OCI-LY7 (cell line): ENCODE measurements at regions not wholly inside any gene's neighbourhood (a gene's known extent, or its start where the extent isn't known, plus 50 kb on each side); places are given as distances from the start of the nearest gene placed in this dataset.
A peak's percentile ranks its signal among the peaks of the same experiment; 100 is the strongest.
"Not testable (repeated sequence)": the region's sequence is repeated elsewhere in the genome, so short reads cannot be mapped to it uniquely, and the experiment has no call there.

Source experiments
- BruUV-seq: library from RNA; stranded (reverse); fragments of 400-500 nt; replicated peaks from 2 replicates; lab custom pipeline; 2021; lab: Mats Ljungman, UMichigan
- CTCF ChIA-PET: fragments of 300-600 bp; sonication (Branson Sonifier 250); formaldehyde crosslinking; loops from one replicate; lab custom pipeline; 2022; ENCODE audit warnings: antibody characterized with exemption; ENCODE audit not compliant: unreplicated experiment; lab: Charles Lee
- POLR2A ChIA-PET: fragments of 300-600 bp; sonication (Branson Sonifier 250); formaldehyde crosslinking; loops from one replicate; lab custom pipeline; 2022; ENCODE audit warnings: antibody characterized with exemption; lab: Charles Lee
- DNase-seq: peaks from one replicate; pipeline ENCODE4 v3.0.0-alpha.2; 2015; ENCODE audit warnings: low spot score
- H2AFZ ChIP-seq: fragments of 200-600 bp; sonication (generic), shearing (Covaris generic); 2 replicates; pipeline ENCODE4 v1.6.1; 2014; ENCODE audit warnings: mild to moderate bottlenecking, antibody characterized with exemption, low read length, moderate library complexity
- H3K27ac ChIP-seq: fragments of 200-600 bp; sonication (generic); 2 replicates; pipeline ENCODE4 v1.5.1; 2014; ENCODE audit warnings: mixed run types, low read depth, mild to moderate bottlenecking, moderate library complexity, low read length, inconsistent platforms; ENCODE audit not compliant: poor library complexity, severe bottlenecking
- H3K36me3 ChIP-seq: fragments of 200-600 bp; sonication (generic); 2 replicates; pipeline ENCODE4 v1.6.1; 2014; ENCODE audit warnings: mild to moderate bottlenecking, antibody characterized with exemption, low read length, moderate library complexity, mixed read lengths; ENCODE audit not compliant: insufficient read depth
- H3K4me1 ChIP-seq: fragments of 200-600 bp; sonication (generic); 2 replicates; pipeline ENCODE4 v1.5.1; 2014; ENCODE audit warnings: mild to moderate bottlenecking, low read length; ENCODE audit not compliant: insufficient read depth, poor library complexity, severe bottlenecking
- H3K4me2 ChIP-seq: fragments of 200-600 bp; sonication (generic); 2 replicates; pipeline ENCODE4 v1.6.1; 2014; ENCODE audit warnings: mild to moderate bottlenecking, low read length
- H3K4me3 ChIP-seq: fragments of 200-600 bp; sonication (generic); 2 replicates; pipeline ENCODE4 v1.5.1; 2014; ENCODE audit warnings: mild to moderate bottlenecking, low read depth, low read length; ENCODE audit not compliant: poor library complexity, severe bottlenecking
- H3K79me2 ChIP-seq: fragments of 200-600 bp; sonication (generic); 2 replicates; pipeline ENCODE4 v1.6.1; 2016; ENCODE audit warnings: low read depth, mild to moderate bottlenecking, low read length, moderate library complexity, mixed read lengths; ENCODE audit not compliant: insufficient read depth
- H3K9me2 ChIP-seq: fragments of 200-600 bp; sonication (generic); 2 replicates; pipeline ENCODE4 v1.6.1; 2016; ENCODE audit warnings: mild to moderate bottlenecking, low read length, mixed read lengths; ENCODE audit not compliant: insufficient read depth
- H3K9me3 ChIP-seq: fragments of 200-600 bp; sonication (generic); 2 replicates; pipeline ENCODE4 v1.6.1; 2014; ENCODE audit warnings: mild to moderate bottlenecking, mixed run types, low read length, mixed read lengths
- H4K20me1 ChIP-seq: fragments of 200-600 bp; sonication (generic); 2 replicates; pipeline ENCODE4 v1.6.1; 2014; ENCODE audit warnings: mild to moderate bottlenecking, antibody characterized with exemption, low read length, moderate library complexity, mixed read lengths; ENCODE audit not compliant: insufficient read depth
- CTCF ChIP-seq: fragments of 200-600 bp; sonication (generic); conservative IDR thresholded peaks from 2 replicates; pipeline ENCODE4 v1.5.1; 2014; ENCODE audit warnings: mild to moderate bottlenecking, antibody characterized with exemption, low read length, moderate library complexity, mixed read lengths
- EZH2phosphoT487 ChIP-seq: fragments of 200-600 bp; sonication (generic); IDR thresholded peaks from 2 replicates; pipeline ENCODE4 v1.6.1; 2018; ENCODE audit warnings: low read depth, borderline replicate concordance, mild to moderate bottlenecking, mixed run types, antibody characterized with exemption, low read length, moderate library complexity, mixed read lengths
- intact Hi-C: fragments of 100-400 bp; cut with micrococcal nuclease; formaldehyde crosslinking; loops from one replicate; pipeline ENCODE4 v1.10.0; 2022; ENCODE audit not compliant: unreplicated experiment

DNA sequence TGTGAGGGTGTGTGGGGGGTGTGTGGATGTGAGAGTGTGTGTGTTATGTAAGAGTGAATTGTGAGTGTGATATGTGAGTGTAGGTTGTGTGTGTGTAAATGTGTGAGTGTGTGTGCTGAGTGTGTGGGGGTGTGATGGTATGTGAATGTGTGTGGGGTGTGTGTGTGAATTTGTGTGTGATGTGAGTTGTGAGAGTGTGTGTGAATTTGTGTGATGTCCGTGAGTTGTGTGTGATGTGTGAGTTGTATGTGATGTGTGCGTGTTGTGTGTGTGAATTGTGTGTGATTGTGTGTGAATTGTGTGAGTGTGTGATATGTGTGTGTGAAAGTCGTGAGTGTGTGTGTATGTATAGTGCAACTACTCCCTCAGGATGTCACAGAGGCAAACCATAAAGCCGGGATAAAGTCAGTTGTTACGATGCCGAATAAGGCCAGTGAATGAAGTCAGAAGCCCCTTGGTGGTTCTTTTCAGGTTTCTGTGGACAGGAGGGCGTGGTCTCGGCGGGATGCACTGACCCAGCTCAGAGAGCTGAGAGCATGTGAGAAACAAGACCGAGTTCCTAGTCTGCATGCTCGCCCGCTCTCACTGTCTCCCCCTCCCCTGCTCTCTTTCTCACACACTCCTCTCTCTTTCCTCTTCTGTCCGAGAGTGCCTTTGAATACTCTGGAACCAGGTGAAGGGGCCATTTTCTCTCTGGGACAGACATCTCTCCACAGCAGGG lies 71.8 kb upstream of the MAX start:
- H3K36me3 ChIP-seq = no peaks in the 10 kb centered on the region
- H3K9me3 ChIP-seq = no peaks in the 10 kb centered on the region
- ChIA-PET POLR2A (no interaction called here), CTCF (interaction anchor here (0.5 kb wide), 1 partner anchor 124 kb away, joined by 3 read pairs; no protein-coding TSS in a partner anchor)
- H2AFZ ChIP-seq = 0 out of 2 replicates have a peak overlapping the region, but pooled peaks have one; percentile 3
- no peak overlapping the region for H3K4me3 ChIP-seq
- no peak for TF ChIP-seq CTCF
- no peak for TF ChIP-seq EZH2phosphoT487
- no peaks in the 10 kb centered on the region for H4K20me1 ChIP-seq
- DNase-seq = no peak
- intact Hi-C loops = no loop called here
- H3K79me2 ChIP-seq = no peaks in the 10 kb centered on the region
- no TSS peak for BruUV-seq
- H3K4me2 ChIP-seq = no peak overlapping the region; the same call in 1 of the 2 replicates
- no peaks in the 10 kb centered on the region for H3K9me2 ChIP-seq
- no peak overlapping the region for H3K27ac ChIP-seq
- peaks cover 23% of the 10 kb centered on the region for H3K4me1 ChIP-seq

- Histone ChIP-seq H3K9me3 (no peaks in the 10 kb centered on the region), H3K4me1 (peaks cover 19% of the 10 kb centered on the region), H3K27ac (no peak overlapping the region), H3K4me2 (no peak overlapping the region), H3K36me3 (no peaks in the 10 kb centered on the region), H4K20me1 (no peaks in the 10 kb centered on the region), H3K79me2 (no peaks in the 10 kb centered on the region), H3K4me3 (no peak overlapping the region), H2AFZ (no peak overlapping the region), H3K9me2 (no peaks in the 10 kb centered on the region)
- TF ChIP-seq EZH2phosphoT487 = no peak
- no peak for TF ChIP-seq CTCF
- ChIA-PET CTCF (no interaction called here), POLR2A (interaction anchor here (0.6 to 0.8 kb wide), 3 partner anchors 19 to 161 kb away, joined by 3 read pairs; no protein-coding TSS in a partner anchor)
- intact Hi-C loops = no loop called here
- no peak for DNase-seq
- BruUV-seq = no TSS peak
Measured at GRCh38 chr14:65174783-65175182, 72.5 kb upstream of the MAX start.

DNA sequence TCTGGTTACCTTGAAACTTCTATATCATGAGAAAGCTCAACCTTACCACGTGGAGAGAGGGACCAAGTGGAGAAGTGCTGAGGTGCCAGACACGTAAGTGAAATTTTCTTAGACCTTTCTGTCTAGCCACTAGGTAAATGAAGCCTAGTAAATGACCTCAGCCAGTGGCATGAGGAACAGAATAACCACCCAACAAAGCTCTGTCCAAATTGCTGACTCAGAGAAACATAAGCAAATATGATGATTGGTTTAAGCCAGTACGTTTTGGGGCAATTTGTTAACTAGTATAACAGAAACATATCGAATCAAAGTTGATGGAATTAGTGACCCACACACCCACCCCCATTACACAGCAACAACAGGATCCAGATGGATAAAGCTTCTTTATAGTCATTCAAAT lies 75.2 kb upstream of the MAX start:
- peaks cover 13% of the 10 kb centered on the region for H3K4me1 ChIP-seq
- H3K9me2 ChIP-seq = no peaks in the 10 kb centered on the region
- no TSS peak for BruUV-seq
- no peak overlapping the region for H3K27ac ChIP-seq
- no peak overlapping the region for H3K4me3 ChIP-seq
- no peaks in the 10 kb centered on the region for H3K79me2 ChIP-seq
- ChIA-PET POLR2A (interaction anchor here (0.7 to 2.3 kb wide), 5 partner anchors 8 to 92 kb away, joined by 3 to 14 read pairs (median 4); no protein-coding TSS in a partner anchor), CTCF (no interaction called here)
- H4K20me1 ChIP-seq = no peaks in the 10 kb centered on the region
- no peak for DNase-seq
- H2AFZ ChIP-seq = no peak overlapping the region
- intact Hi-C loops = no loop called here
- H3K4me2 ChIP-seq = no peak overlapping the region
- no peak for TF ChIP-seq CTCF
- TF ChIP-seq EZH2phosphoT487 = no peak
- peaks cover 14% of the 10 kb centered on the region for H3K9me3 ChIP-seq
- no peaks in the 10 kb centered on the region; the same call in 1 of the 2 replicates for H3K36me3 ChIP-seq

DNA sequence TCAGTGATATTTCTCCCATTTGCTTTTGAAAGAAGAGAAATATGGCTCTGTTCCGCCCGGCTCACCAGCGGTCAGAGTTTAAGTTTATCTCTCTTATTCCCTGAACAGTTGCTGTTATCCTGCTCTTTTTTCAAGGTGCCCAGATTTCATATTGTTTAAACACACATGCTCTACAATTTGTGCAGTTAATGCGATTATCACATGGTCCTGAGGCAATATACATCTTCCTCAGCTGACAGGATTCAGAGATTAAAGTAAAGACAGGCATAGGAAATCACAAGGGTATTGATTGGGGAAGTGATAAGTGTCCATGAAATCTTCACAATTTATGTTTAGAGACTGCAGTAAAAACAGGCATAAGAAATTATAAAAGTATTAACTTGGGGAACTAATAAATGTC lies 76.9 kb upstream of the MAX start:
- H3K4me2 ChIP-seq, CTCF ChIA-PET, H3K36me3 ChIP-seq, H3K4me3 ChIP-seq, H2AFZ ChIP-seq, H4K20me1 ChIP-seq, POLR2A ChIA-PET, DNase-seq, BruUV-seq, H3K9me2 ChIP-seq, intact Hi-C loops, H3K27ac ChIP-seq, H3K79me2 ChIP-seq: not testable (repeated sequence)
- H3K9me3 ChIP-seq = peaks cover 16% of the 10 kb centered on the region
- H3K4me1 ChIP-seq = peaks cover 13% of the 10 kb centered on the region
